Vagina (tissue), 2 donors: ENCODE measurements at regions not wholly inside any gene's neighbourhood (a gene's known extent, or its start where the extent isn't known, plus 50 kb on each side); places are given as distances from the start of the nearest gene placed in this dataset.

Experiments
- CTCF ChIP-seq, 3 experiments: fragments of 450-650 bp in 2 of 3; fragments of 200-600 bp in 1 of 3; sonication (generic) in 1 of 3; IDR thresholded peaks; one replicate each; pipeline ENCODE4 v1.5.1; 2017 to 2019; ENCODE audit warnings: antibody characterized with exemption in 3 of 3, mild to moderate bottlenecking in 2 of 3, moderate library complexity in 2 of 3
- POLR2A ChIP-seq, 2 donors: fragments of 450-650 bp; IDR thresholded peaks; one replicate each; pipeline ENCODE4 v1.6.1; 2017; ENCODE audit warnings: antibody characterized with exemption in 2 of 2, mild to moderate bottlenecking in 2 of 2, moderate library complexity in 2 of 2

DNA sequence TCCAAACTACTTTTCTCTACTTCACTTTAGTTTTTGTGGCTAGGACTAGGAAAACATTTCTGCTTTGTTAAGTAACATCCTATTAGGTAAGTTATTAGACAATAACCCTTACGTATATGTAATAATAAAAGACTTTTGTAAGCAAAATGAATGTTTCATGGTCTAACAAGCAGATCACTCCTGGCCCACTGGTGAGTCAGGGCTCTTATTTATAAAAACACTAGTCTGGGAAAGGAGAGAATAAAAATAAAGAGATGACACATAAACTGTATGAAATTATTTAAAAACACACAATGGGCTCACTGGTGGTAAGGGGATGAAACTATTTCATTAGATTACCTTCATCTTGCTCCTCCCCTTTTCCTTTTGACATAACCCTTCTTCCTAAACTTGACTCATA lies 2212.2 kb upstream of the ACO1 start:
- TF ChIP-seq POLR2A (IDR thresholded peaks at IDR 0.05) = no peak
- TF ChIP-seq CTCF (IDR thresholded peaks at IDR 0.05) = no peak
